Kidney (tissue), 13 donors: ENCODE measurements at regions not wholly inside any gene's neighbourhood (a gene's known extent, or its start where the extent isn't known, plus 50 kb on each side); places are given as distances from the start of the nearest gene placed in this dataset.

ENCODE experiments used
- DNase-seq, 5 donors: peaks; one replicate each; pipeline ENCODE4 v3.0.0-alpha.2; 2013 to 2020
- FAIRE-seq: peaks from 2 replicates; lab custom pipeline; 2012; peaks lifted over from hg19 to GRCh38; lab: Jason Lieb, UNC
- H3K27ac ChIP-seq, 2 donors: one replicate each; pipeline ENCODE4 v1.7.0; 2013; ENCODE audit warnings: low read depth in 2 of 2, low read length in 2 of 2, inconsistent platforms in 1 of 2
- H3K27me3 ChIP-seq: one replicate; pipeline ENCODE4 v1.7.1; 2013; ENCODE audit warnings: low read length, inconsistent platforms; ENCODE audit not compliant: control insufficient read depth, insufficient read depth
- H3K36me3 ChIP-seq, 3 donors: one replicate each; pipeline versions ENCODE4 v1.7.0 to v1.7.1; 2013; ENCODE audit warnings: low read length in 3 of 3, control low read depth in 1 of 3, inconsistent platforms in 1 of 3; ENCODE audit not compliant: insufficient read depth in 3 of 3, control insufficient read depth in 2 of 3
- H3K4me1 ChIP-seq, 3 donors: one replicate each; pipeline versions ENCODE4 v1.7.0 to v1.7.1; 2013; ENCODE audit warnings: low read length in 3 of 3, inconsistent platforms in 1 of 3, low read depth in 1 of 3; ENCODE audit not compliant: control insufficient read depth in 2 of 3, insufficient read depth in 2 of 3
- H3K4me3 ChIP-seq, 3 donors: one replicate each; pipeline versions ENCODE4 v1.7.0 to v1.8.1; 2013; ENCODE audit warnings: low read length in 3 of 3, control low read depth in 1 of 3, inconsistent platforms in 1 of 3
- H3K9ac ChIP-seq, 3 donors: one replicate each; pipeline versions ENCODE4 v1.7.0 to v1.7.1; 2013; ENCODE audit warnings: low read length in 3 of 3, control low read depth in 1 of 3, inconsistent platforms in 1 of 3
- H3K9me3 ChIP-seq, 3 donors: one replicate each; pipeline versions ENCODE4 v1.7.0 to v1.7.1; 2013; ENCODE audit warnings: low read length in 3 of 3, control low read depth in 1 of 3, inconsistent platforms in 1 of 3; ENCODE audit not compliant: control insufficient read depth in 2 of 3, insufficient read depth in 1 of 3
- CTCF ChIP-seq: IDR thresholded peaks from 3 replicates; pipeline ENCODE4 v1.5.1; 2012; ENCODE audit warnings: mild to moderate bottlenecking, moderate library complexity, borderline replicate concordance; ENCODE audit not compliant: insufficient read depth; ENCODE audit errors: extremely low read depth
- intact Hi-C: fragments of 100-400 bp; cut with DNase I; formaldehyde crosslinking; loops from one replicate; pipeline ENCODE4 v1.11.1; 2022
- donor health status: control.
- donor health status: control.
- donor health status: control.
- donor health status: control.
- donor health status: control.
- donor health status: DM: yes; HTN: yes; CAD: no.
- donor health status: Normal renal cell carcinoma (clear cell type).

GRCh38 chr13:58097831-58098230, 466.3 kb downstream of the PCDH17 start:
- Histone ChIP-seq H3K9me3 (peaks cover 0 to 2% (median 0%) of the 10 kb centered on the region in 3 donors), H3K36me3 (no peaks in the 10 kb centered on the region), H3K4me3 (no peak overlapping the region), H3K9ac (no peak overlapping the region), H3K4me1 (no peaks in the 10 kb centered on the region), H3K27ac (no peak overlapping the region), H3K27me3 (no peaks in the 10 kb centered on the region)
- no peak for DNase-seq
- no peak for TF ChIP-seq CTCF
- FAIRE-seq, result no peak
- intact Hi-C loops, result no loop called here

GRCh38 chr13:58119351-58119750, 487.8 kb downstream of the PCDH17 start:
- Histone ChIP-seq H3K9ac (no peak overlapping the region), H3K36me3 (no peaks in the 10 kb centered on the region), H3K4me1 (no peaks in the 10 kb centered on the region), H3K4me3 (no peak overlapping the region), H3K9me3 (peaks cover 0 to 2% (median 0%) of the 10 kb centered on the region in 3 donors), H3K27me3 (no peaks in the 10 kb centered on the region), H3K27ac (no peak overlapping the region)
- intact Hi-C loops, result no loop called here
- DNase-seq, result no peak
- no peak for FAIRE-seq
- TF ChIP-seq CTCF, result no peak

GRCh38 chr13:58119804-58120203, 488.3 kb downstream of the PCDH17 start:
- no peak for FAIRE-seq
- Histone ChIP-seq H3K27me3 (no peaks in the 10 kb centered on the region), H3K9ac (no peak overlapping the region), H3K9me3 (peaks cover 0 to 2% (median 0%) of the 10 kb centered on the region in 3 donors), H3K36me3 (no peaks in the 10 kb centered on the region), H3K4me1 (no peaks in the 10 kb centered on the region), H3K27ac (no peak overlapping the region), H3K4me3 (no peak overlapping the region)
- DNase-seq, result no peak
- no peak for TF ChIP-seq CTCF
- intact Hi-C loops, result no loop called here

GRCh38 chr13:58126496-58126895, 495.0 kb downstream of the PCDH17 start:
- Histone ChIP-seq H3K9ac (no peak overlapping the region), H3K36me3 (no peaks in the 10 kb centered on the region), H3K4me3 (no peak overlapping the region), H3K27me3 (no peaks in the 10 kb centered on the region), H3K9me3 (peaks cover 0 to 4% (median 2%) of the 10 kb centered on the region in 3 donors), H3K27ac (no peak overlapping the region), H3K4me1 (no peaks in the 10 kb centered on the region)
- DNase-seq (no peak), FAIRE-seq (no peak)
- intact Hi-C loops, result no loop called here
- no peak for TF ChIP-seq CTCF
